Endothelial cell of umbilical vein (primary cell): ENCODE measurements at regions not wholly inside any gene's neighbourhood (a gene's known extent, or its start where the extent isn't known, plus 50 kb on each side); places are given as distances from the start of the nearest gene placed in this dataset.

Experiments used
- BruUV-seq: library from RNA; stranded (reverse); fragments of 400-500 nt; replicated peaks from 2 replicates; lab custom pipeline; 2021; lab: Mats Ljungman, UMichigan
- CTCF ChIA-PET: fragments of 300-600, 350-600 bp; sonication (Branson Sonifier 250); formaldehyde crosslinking; loops from one replicate; lab custom pipeline; 2021; ENCODE audit warnings: antibody characterized with exemption, inconsistent platforms; lab: Charles Lee
- POLR2A ChIA-PET: fragments of 300-600, 350-600 bp; sonication (Branson Sonifier 250); formaldehyde crosslinking; loops from one replicate; lab custom pipeline; 2021; ENCODE audit warnings: antibody characterized with exemption, inconsistent platforms; lab: Charles Lee
- DNase-seq: peaks from one replicate; pipeline ENCODE4 v3.0.0-alpha.2; 2011; ENCODE audit warnings: low read depth, low spot score
- FAIRE-seq: peaks from 2 replicates; lab custom pipeline; 2011; peaks lifted over from hg19 to GRCh38; lab: Jason Lieb, UNC
- H2AFZ ChIP-seq: 2 replicates; pipeline ENCODE4 v1.6.0; 2012; ENCODE audit warnings: low read depth, low read length, control low read depth, inconsistent platforms
- H3K27ac ChIP-seq: 2 replicates; pipeline ENCODE4 v1.5.1; 2011; ENCODE audit warnings: low read depth, mild to moderate bottlenecking, control low read depth, low read length, moderate library complexity; ENCODE audit not compliant: insufficient read depth
- H3K27me3 ChIP-seq, 2 experiments: 2 replicates each; pipeline versions ENCODE4 v1.6.0 to v1.6.1; 2011; ENCODE audit warnings: low read length in 2 of 2, mixed read lengths in 1 of 2; ENCODE audit not compliant: control insufficient read depth in 2 of 2, insufficient read depth in 2 of 2
- H3K36me3 ChIP-seq, 2 experiments: 2 replicates in 1 of 2; 3 replicates in 1 of 2; pipeline ENCODE4 v1.5.1; 2011; ENCODE audit warnings: low read length in 2 of 2, mild to moderate bottlenecking in 1 of 2, moderate library complexity in 1 of 2; ENCODE audit not compliant: control insufficient read depth in 2 of 2, insufficient read depth in 2 of 2; ENCODE audit errors: extremely low read depth in 1 of 2
- H3K4me1 ChIP-seq: 3 replicates; pipeline ENCODE4 v1.5.1; 2011; ENCODE audit warnings: mild to moderate bottlenecking, low read length; ENCODE audit not compliant: control insufficient read depth, insufficient read depth; ENCODE audit errors: extremely low read depth
- H3K4me2 ChIP-seq: 2 replicates; pipeline ENCODE4 v1.6.1; 2011; ENCODE audit warnings: low read length, control low read depth, mixed read lengths; ENCODE audit not compliant: insufficient read depth
- H3K4me3 ChIP-seq, 3 experiments: fragments of 200-600 bp in 1 of 3; sonication (generic), shearing (Covaris generic) in 1 of 3; replicated peaks in 1 of 3; 2 replicates each; pipeline ENCODE4 v1.5.1; 2011 to 2016; ENCODE audit warnings: control low read depth in 3 of 3, low read length in 3 of 3, mild to moderate bottlenecking in 2 of 3, inconsistent platforms in 1 of 3, low read depth in 1 of 3, moderate library complexity in 1 of 3; ENCODE audit not compliant: insufficient read depth in 1 of 3
- H3K79me2 ChIP-seq: 2 replicates; pipeline ENCODE4 v1.6.0; 2012; ENCODE audit warnings: low read length, inconsistent platforms; ENCODE audit not compliant: control insufficient read depth, insufficient read depth
- H3K9ac ChIP-seq: replicated peaks from 2 replicates; pipeline ENCODE3; 2011; ENCODE audit warnings: low read length, control low read depth; ENCODE audit not compliant: insufficient read depth; ENCODE audit errors: extremely low read depth
- H3K9me1 ChIP-seq: replicated peaks from 3 replicates; pipeline ENCODE4 v1.6.0; 2011; ENCODE audit warnings: mild to moderate bottlenecking, low read length; ENCODE audit not compliant: control insufficient read depth, insufficient read depth; ENCODE audit errors: extremely low read depth
- H3K9me3 ChIP-seq: replicated peaks from 2 replicates; pipeline ENCODE4 v1.5.1; 2012; ENCODE audit warnings: low read length, inconsistent platforms; ENCODE audit not compliant: control insufficient read depth, insufficient read depth
- H4K20me1 ChIP-seq: replicated peaks from 2 replicates; pipeline ENCODE3; 2011; ENCODE audit warnings: mild to moderate bottlenecking, low read length; ENCODE audit not compliant: control insufficient read depth, insufficient read depth; ENCODE audit errors: extremely low read depth
- CTCF ChIP-seq, 2 donors: IDR thresholded peaks; 1 replicate in 1 of 2; 2 replicates in 1 of 2; pipeline ENCODE4 v1.5.1; 2011; ENCODE audit warnings: low read length in 2 of 2, mild to moderate bottlenecking in 2 of 2, moderate library complexity in 2 of 2, control low read depth in 1 of 2, inconsistent platforms in 1 of 2, low read depth in 1 of 2; ENCODE audit not compliant: insufficient read depth in 1 of 2; ENCODE audit errors: extremely low read depth in 1 of 2
- EZH2 ChIP-seq: IDR thresholded peaks from 2 replicates; pipeline ENCODE4 v1.6.1; 2012; ENCODE audit warnings: borderline replicate concordance, low read depth, mild to moderate bottlenecking, moderate library complexity, low read length, inconsistent platforms; ENCODE audit not compliant: severe bottlenecking
- FOS ChIP-seq: IDR thresholded peaks from 2 replicates; pipeline ENCODE4 v1.6.1; 2011; ENCODE audit warnings: mild to moderate bottlenecking, low read length, moderate library complexity, borderline replicate concordance; ENCODE audit not compliant: insufficient read depth
- GATA2 ChIP-seq: IDR thresholded peaks from 2 replicates; pipeline ENCODE4 v1.7.0; 2011; ENCODE audit warnings: low read depth, mild to moderate bottlenecking, moderate library complexity, mixed read lengths, low read length; ENCODE audit not compliant: insufficient read length, insufficient read depth
- JUN ChIP-seq: IDR thresholded peaks from 2 replicates; pipeline ENCODE4 v1.6.1; 2011; ENCODE audit warnings: borderline replicate concordance, low read depth; ENCODE audit not compliant: insufficient read length, insufficient read depth
- MAX ChIP-seq: IDR thresholded peaks from 2 replicates; pipeline ENCODE4 v1.6.1; 2011; ENCODE audit not compliant: insufficient read depth, insufficient read length
- MYC ChIP-seq: IDR thresholded peaks from one replicate; pipeline ENCODE4 v1.6.1; 2011; ENCODE audit warnings: mild to moderate bottlenecking, low read depth, low read length
- POLR2A ChIP-seq: IDR thresholded peaks from 2 replicates; pipeline ENCODE4 v1.6.1; 2012; ENCODE audit warnings: low read depth, mild to moderate bottlenecking, control low read depth, low read length
- POLR2AphosphoS5 ChIP-seq: IDR thresholded peaks from 2 replicates; pipeline ENCODE4 v1.6.1; 2012; ENCODE audit warnings: low read depth, mild to moderate bottlenecking, control low read depth, low read length, moderate library complexity; ENCODE audit not compliant: insufficient read depth
- dilution Hi-C: fragments of 300-500 bp; cut with MboI; formaldehyde crosslinking; loops from one replicate; pipeline ENCODE4 v1.15.0; 2019; ENCODE audit warnings: low sequenced_read_pairs; ENCODE audit not compliant: extremely low pct_ligation_motif_present
- intact Hi-C: fragments of 100-400 bp; cut with micrococcal nuclease; formaldehyde crosslinking; loops from one replicate; pipeline ENCODE4 v1.10.0; 2022

- ChIA-PET CTCF (interaction anchor here (1.8 kb wide), 1 partner anchor 10 kb away, joined by 5 read pairs; no protein-coding TSS in a partner anchor), POLR2A (no interaction called here)
- H3K4me2 ChIP-seq, result no peak overlapping the region
- no peak overlapping the region for H3K27ac ChIP-seq
- H3K36me3 ChIP-seq, result no peaks in the 10 kb centered on the region
- no peaks in the 10 kb centered on the region for H3K4me1 ChIP-seq
- no peak overlapping the region for H3K9ac ChIP-seq
- no peaks in the 10 kb centered on the region for H4K20me1 ChIP-seq
- TF ChIP-seq MAX, result no peak
- TF ChIP-seq GATA2, result no peak
- TF ChIP-seq FOS, result no peak
- no peak for TF ChIP-seq MYC
- TF ChIP-seq POLR2AphosphoS5, result no peak
- TF ChIP-seq POLR2A, result no peak
- TF ChIP-seq JUN, result no peak
- no peak for TF ChIP-seq EZH2
- TF ChIP-seq CTCF (IDR thresholded peaks at IDR 0.05; ENCODE audit: extremely low read depth in 1 of 2, insufficient read depth in 1 of 2, low read depth in 1 of 2, low read length in 2 of 2), result no peak
- FAIRE-seq (no peak), DNase-seq (no peak)
- BruUV-seq, result no TSS peak
- no peak overlapping the region for H3K4me3 ChIP-seq
- intact Hi-C loops (loop anchor here (5.0 kb wide), 1 partner anchor 1216 kb away; no protein-coding TSS in a partner anchor), dilution Hi-C loops (no loop called here)
- no peaks in the 10 kb centered on the region for H3K9me1 ChIP-seq
- no peaks in the 10 kb centered on the region for H3K27me3 ChIP-seq
- no peaks in the 10 kb centered on the region for H3K79me2 ChIP-seq
- no peak overlapping the region for H2AFZ ChIP-seq
- no peaks in the 10 kb centered on the region for H3K9me3 ChIP-seq
Observed at GRCh38 chr13:58843071-58843470, 1211.5 kb downstream of the PCDH17 start.
